SK-N-SH (cell line): ENCODE measurements at regions not wholly inside any gene's neighbourhood (a gene's known extent, or its start where the extent isn't known, plus 50 kb on each side); places are given as distances from the start of the nearest gene placed in this dataset.

Experiments
- SIN3A ChIP-seq: IDR thresholded peaks from 2 replicates; pipeline ENCODE4 v1.6.1; 2012; ENCODE audit warnings: low read depth, mild to moderate bottlenecking, low read length, moderate library complexity, borderline replicate concordance
- TAF1 ChIP-seq: IDR thresholded peaks from 2 replicates; pipeline ENCODE4 v1.6.1; 2012; ENCODE audit warnings: low read depth, mild to moderate bottlenecking, low read length, moderate library complexity, borderline replicate concordance

GRCh38 chr20:40486297-40486696 lies 202.7 kb downstream of the MAFB start:
- TF ChIP-seq SIN3A (no peak), TAF1 (no peak)
